ENCODE measurements at regions not wholly inside any gene's neighbourhood (a gene's known extent, or its start where the extent isn't known, plus 50 kb on each side); places are given as distances from the start of the nearest gene placed in this dataset.
"Not testable (repeated sequence)": the region's sequence is repeated elsewhere in the genome, so short reads cannot be mapped to it uniquely, and the experiment has no call there.

DNA sequence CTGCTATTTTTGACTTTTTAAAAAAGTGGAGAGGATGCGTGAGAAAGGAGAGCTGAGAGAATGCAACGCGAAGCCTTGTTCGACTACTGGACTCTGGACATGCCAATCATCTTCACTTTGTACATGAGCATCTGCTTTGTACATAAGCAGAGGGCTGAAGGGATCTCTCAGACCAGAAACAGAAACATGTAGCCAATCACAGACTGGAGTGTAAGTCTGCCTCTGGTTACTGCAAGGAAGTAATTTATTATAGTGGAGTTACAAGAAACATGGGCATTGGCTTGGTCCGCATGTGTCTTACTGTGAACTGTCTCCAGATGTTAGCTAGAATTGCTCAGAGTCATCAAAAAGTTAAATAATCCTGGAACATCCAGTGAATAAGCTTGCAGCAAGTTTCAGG, 190.0 kb upstream of the GRAMD2B start:
- no peak for DNase-seq

- no peak for DNase-seq
Observed at GRCh38 chr5:126234563-126235195, 188.5 kb upstream of the GRAMD2B start.

DNA sequence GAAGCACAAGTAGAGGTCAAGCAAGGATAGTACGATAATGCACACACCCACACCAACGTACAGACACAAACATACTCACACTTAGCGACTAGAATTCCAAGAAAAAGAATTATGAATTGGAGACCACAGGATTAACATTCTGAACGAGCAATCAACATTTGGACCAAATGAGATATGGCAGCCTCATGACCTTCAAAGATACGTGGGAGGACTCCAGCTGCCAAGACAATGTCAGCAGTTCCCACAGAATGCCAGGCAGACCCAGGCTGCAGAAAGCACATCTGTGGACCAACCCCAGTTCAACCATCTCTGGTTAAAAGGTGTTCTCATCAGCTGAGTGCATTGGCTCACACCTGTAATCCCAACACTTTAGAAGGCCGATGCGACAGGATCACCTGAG, 187.6 kb upstream of the GRAMD2B start:
- DNase-seq = no peak

- no peak for DNase-seq
Observed at GRCh38 chr5:126236994-126237393, 186.2 kb upstream of the GRAMD2B start.

DNA sequence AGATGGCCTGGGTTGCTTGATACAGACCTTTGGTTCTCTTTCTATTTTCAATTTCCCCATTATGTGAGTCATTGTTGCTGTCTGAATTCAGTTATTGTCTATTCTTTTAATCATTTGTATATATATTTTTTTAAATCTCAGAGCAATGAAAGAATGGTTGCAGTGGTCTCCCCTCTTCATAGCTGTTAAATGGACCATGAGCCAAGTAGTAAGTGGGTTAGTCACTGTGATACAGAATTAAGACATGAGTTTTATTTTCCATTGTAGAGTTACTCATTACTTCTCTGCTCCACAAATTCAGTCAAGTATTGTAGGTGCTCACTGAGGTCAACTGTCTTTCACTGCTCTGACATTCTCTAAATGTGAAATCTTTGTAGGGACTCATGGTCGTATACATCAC, 174.6 kb upstream of the GRAMD2B start:
- no peak for DNase-seq

GRCh38 chr5:126251024-126251423, 172.2 kb upstream of the GRAMD2B start:
- no peak for DNase-seq

DNA sequence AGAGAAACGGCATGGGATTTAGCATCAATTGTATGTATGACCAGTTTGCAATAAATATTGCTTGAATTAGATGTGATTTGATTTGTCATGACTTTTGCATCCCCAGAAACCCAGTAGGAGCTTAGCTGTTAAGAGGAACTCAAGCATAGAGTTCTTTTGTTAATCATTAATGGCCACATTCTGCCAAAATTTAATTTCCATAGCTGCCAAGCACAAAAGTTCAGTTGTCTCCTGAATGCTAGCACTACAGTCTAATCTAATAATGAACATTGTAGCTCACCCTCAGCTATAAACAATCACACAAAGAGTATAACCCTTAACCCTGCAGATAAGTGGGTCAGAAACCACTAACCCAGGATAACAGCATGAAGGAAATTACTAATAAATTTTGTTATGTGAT, 169.8 kb upstream of the GRAMD2B start:
- no peak for DNase-seq

- DNase-seq = no peak
Observed at GRCh38 chr5:126263591-126264184, 159.5 kb upstream of the GRAMD2B start.

GRCh38 chr5:126265917-126266316, 157.3 kb upstream of the GRAMD2B start:
- no peak for DNase-seq

GRCh38 chr5:126267438-126267837, 155.8 kb upstream of the GRAMD2B start:
- no peak for DNase-seq

GRCh38 chr5:126268697-126269315, 154.4 kb upstream of the GRAMD2B start:
- no peak for DNase-seq

- DNase-seq = no peak
Observed at GRCh38 chr5:126269511-126269910, 153.7 kb upstream of the GRAMD2B start.

DNA sequence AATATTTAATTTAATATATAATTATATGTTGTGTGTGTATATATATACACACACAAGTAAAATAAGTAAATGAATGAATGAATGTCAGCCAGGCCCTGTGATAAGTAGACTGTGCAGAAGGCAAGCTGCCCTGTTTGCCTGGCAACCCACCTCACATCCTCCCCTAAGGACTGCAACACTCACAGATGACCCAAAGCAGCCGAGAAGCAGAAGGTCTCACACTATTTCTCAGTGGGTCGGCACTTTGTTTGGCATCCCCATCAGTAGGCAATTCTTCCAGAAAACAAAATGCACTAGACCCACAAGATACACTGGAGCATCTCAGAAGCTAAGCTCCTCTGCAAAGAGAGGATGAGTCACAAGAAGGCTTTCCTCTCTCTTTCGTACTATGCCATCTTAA, 152.1 kb upstream of the GRAMD2B start:
- no peak for DNase-seq

DNA sequence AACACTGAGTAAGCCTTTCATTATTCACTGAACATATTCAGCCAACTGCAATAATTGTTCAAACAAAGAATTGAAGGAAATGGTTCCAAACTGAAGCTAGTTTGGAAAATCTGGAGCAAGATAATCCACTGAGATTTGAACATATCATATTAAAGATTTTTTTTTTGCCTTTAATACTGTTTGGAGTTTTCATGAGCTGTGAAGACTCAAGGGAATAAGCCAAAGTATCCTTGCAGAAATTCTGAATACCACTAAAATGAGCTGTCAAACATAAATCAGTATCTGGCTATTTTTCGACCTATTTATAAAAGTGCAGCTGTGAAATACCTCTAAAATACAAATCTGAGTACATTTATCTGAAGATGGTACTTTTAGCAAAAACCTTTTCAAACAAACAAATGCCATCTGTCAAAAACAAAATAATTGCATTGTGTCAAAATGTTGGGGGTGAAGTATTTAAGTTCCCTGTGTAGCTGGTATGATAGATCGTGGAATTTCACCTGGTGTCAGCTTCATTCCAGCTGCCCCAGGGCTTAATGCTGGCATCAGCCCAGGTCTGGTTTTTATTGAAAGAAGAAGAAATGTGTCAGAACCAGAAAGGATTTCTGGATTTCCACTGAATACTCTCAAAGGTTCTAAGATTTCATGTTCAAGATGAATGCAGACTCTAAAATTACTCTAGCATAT, 149.0 kb upstream of the GRAMD2B start:
- no peak for DNase-seq

DNA sequence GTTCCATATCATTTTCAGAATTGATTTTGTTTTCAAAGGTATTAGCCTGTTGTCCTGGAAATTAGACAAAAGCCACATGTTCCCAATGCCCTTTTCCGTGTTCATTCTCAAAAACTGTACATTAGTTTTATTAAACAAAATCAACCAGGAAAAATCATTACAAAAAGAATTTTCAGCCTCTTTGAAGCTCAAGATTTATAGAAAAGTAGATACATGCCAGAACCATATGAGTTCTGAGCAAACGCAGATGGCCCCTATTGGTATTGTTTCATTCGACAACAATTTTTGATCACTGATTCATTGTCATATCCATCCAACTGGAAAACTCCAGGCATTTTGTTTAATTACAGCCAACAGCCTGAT, 148.5 kb upstream of the GRAMD2B start:
- no peak for DNase-seq

GRCh38 chr5:126277762-126278161, 145.4 kb upstream of the GRAMD2B start:
- DNase-seq = no peak

- no peak for DNase-seq
Observed at GRCh38 chr5:126280343-126280742, 142.9 kb upstream of the GRAMD2B start.

- no peak for DNase-seq
Observed at GRCh38 chr5:126280846-126281245, 142.4 kb upstream of the GRAMD2B start.

DNA sequence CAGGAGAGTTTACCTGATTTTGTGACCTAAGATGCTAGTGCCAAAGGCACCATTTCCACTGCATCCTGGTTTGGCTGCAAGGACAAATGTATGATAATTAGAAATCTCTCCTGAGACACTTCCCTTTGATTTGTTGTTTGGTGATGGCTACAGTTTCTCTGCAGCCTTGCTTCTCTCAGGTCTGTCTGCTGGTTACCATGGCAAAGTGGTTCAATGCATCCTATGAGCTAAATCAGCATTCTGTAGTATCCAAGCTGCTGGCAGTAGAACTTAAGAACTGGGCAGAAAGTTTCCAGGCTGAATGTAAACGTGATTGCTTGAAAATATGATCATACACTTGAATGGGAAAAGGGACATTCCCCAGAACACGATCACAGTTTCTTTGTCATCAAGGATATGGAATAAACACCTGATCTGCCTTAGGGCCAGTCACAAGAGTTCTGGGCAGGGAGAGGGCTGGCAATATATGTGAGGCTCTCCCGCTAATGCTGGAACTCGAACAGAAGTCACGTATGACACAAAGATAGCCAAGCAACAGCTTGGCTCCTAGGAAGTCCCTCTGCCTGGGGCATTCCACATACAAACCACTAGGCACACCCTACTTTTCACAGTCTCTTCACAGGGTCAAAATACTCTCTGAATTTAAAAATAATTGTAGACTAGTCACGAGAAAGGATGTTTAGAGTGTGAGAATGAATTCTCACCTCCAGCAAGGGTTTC, 138.1 kb upstream of the GRAMD2B start:
- DNase-seq = no peak

- not testable (repeated sequence) for DNase-seq
Observed at GRCh38 chr5:126296121-126296520, 127.1 kb upstream of the GRAMD2B start.

DNA sequence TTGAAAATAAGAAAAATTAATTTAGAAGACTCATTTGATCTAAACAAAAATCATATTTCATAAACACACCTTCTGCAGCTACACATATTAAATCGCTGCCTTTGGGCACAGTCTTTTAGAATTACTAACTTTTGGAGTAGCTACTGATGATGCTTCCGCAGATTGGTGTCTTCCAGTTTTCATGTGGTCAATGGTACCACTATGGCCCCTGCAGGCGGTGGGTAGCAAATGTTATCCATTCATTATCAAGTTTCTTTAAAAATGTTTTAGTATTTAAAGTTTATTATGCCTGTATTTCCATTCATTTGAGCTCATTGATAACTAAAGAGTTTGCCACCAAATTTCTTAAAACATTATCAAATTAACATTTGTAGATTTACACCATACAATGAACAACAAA, 122.9 kb upstream of the GRAMD2B start:
- no peak for DNase-seq

DNA sequence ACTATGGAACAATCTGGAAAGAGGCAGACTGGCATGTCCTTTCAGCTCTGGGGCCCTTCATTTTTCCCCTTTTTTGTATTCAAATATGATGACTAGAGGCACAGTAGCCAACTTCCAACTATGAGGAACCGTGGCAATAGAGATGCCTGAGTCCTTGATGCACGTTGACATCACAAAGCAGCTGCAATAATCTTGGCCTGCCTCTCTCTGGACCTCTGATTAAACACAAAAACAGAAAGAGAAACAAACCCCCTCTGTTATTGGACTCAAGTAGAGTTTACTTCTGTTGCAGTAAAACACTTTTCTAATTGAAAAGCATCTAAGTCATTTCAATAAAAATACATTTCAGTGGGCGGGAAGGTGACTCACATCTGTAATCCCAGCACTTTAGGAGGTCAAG, 122.2 kb upstream of the GRAMD2B start:
- DNase-seq = no peak

GRCh38 chr5:126309860-126310259, 113.3 kb upstream of the GRAMD2B start:
- DNase-seq = no peak

DNA sequence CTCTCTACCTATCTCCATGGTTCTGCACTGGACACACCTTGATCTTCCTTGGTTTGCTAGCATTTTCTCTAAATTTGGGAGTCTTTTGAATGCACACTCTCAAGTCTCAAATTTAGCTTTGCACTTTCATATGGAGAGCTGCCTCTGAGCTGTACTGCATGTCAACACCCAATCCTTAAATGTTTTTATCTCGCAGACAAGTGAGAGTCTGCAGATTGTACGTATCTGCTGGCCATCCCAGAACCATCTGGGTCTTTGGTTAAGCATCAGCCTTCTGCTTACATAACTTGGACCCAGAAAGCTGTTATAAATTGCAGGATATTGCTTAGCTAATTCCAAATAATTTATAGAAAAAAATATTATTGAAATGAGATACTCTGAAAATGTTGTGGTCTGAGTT, 111.4 kb upstream of the GRAMD2B start:
- no peak for DNase-seq

Data from KG1 (cell line).